ENCODE measurements at regions not wholly inside any gene's neighbourhood (a gene's known extent, or its start where the extent isn't known, plus 50 kb on each side); places are given as distances from the start of the nearest gene placed in this dataset.

- Histone ChIP-seq H4K20me1 (replicated peaks in 1 of 2; ENCODE audit: control insufficient read depth in 1 of 2, insufficient read depth in 2 of 2, low read length in 2 of 2) (no peaks in the 10 kb centered on the region), H2BK15ac (ENCODE audit: low read length) (no peak overlapping the region), H3K9me3 (ENCODE audit: insufficient read depth in 2 of 2, low read depth in 1 of 2, low read length in 1 of 2) (peaks cover 0 to 4% of the 10 kb centered on the region in 2 experiments; a peak in 1 of 4 replicates), H2BK5ac (ENCODE audit: low read depth, low read length) (no peak overlapping the region), H3K27ac (ENCODE audit: low read depth, low read length) (no peak overlapping the region), H3K23me2 (ENCODE audit: low read depth, low read length) (no peaks in the 10 kb centered on the region), H2AFZ (ENCODE audit: low read length) (no peak overlapping the region), H2AK5ac (ENCODE audit: low read depth, low read length) (no peak overlapping the region), H3K4me2 (ENCODE audit: insufficient read depth in 1 of 2, low read depth in 2 of 2, low read length in 2 of 2) (no peak overlapping the region), H4K5ac (ENCODE audit: insufficient read length, low read depth, low read length) (no peak overlapping the region), H4K8ac (ENCODE audit: extremely low read depth, insufficient read depth, low read length) (no peak overlapping the region), H3K23ac (ENCODE audit: insufficient read length) (no peak overlapping the region), H3K14ac (ENCODE audit: insufficient read length) (no peak overlapping the region), H3K4me3 (ENCODE audit: extremely low read depth in 1 of 4, insufficient read depth in 2 of 4, low read depth in 3 of 4, low read length in 4 of 4) (no peak overlapping the region), H2BK12ac (ENCODE audit: low read depth, low read length) (no peak overlapping the region), H2BK120ac (replicated peaks; ENCODE audit: low read depth, low read length) (no peak overlapping the region), H3K36me3 (ENCODE audit: control insufficient read depth in 2 of 4, insufficient read depth in 4 of 4, low read length in 3 of 4) (no peaks in the 10 kb centered on the region), H3K56ac (replicated peaks; ENCODE audit: insufficient read length, low read depth, low read length) (no peak overlapping the region), H3K79me1 (ENCODE audit: low read depth, low read length) (no peaks in the 10 kb centered on the region), H3K9ac (replicated peaks in 1 of 4; ENCODE audit: extremely low read depth in 1 of 4, low read depth in 3 of 4, low read length in 3 of 4) (no peak overlapping the region), H3K18ac (ENCODE audit: extremely low read depth, low read length) (no peak overlapping the region), H3K79me2 (ENCODE audit: control insufficient read depth in 1 of 2, insufficient read depth in 2 of 2, low read length in 2 of 2) (no peaks in the 10 kb centered on the region), H3K27me3 (replicated peaks in 1 of 4; ENCODE audit: control insufficient read depth in 3 of 4, extremely low read depth in 1 of 4, insufficient read depth in 3 of 4, low read length in 3 of 4) (no peaks in the 10 kb centered on the region), H4K91ac (replicated peaks; ENCODE audit: insufficient read length, low read length) (no peak overlapping the region), H3K4me1 (replicated peaks in 1 of 4; ENCODE audit: control insufficient read depth in 3 of 4, insufficient read depth in 4 of 4, low read length in 3 of 4) (no peaks in the 10 kb centered on the region), H3K4ac (replicated peaks; ENCODE audit: insufficient read length, low read depth, low read length) (no peak overlapping the region), H2BK20ac (ENCODE audit: low read length) (no peak overlapping the region)
- DNase-seq (ENCODE audit: low read depth in 1 of 2, low spot score in 2 of 2) (no peak), FAIRE-seq (no peak)
- ChIA-PET CTCF (ENCODE audit: partially characterized antibody) (interaction anchor here (1.2 kb wide), 1 partner anchor 12 kb away, joined by 3 read pairs; no protein-coding TSS in a partner anchor), POLR2A (ENCODE audit: partially characterized antibody) (no interaction called here)
- 94% methylated on average over 8 of the region's 8 CpGs; no CpG with 5 or more reads in 1 of the 2 experiments for WGBS, 2 experiments (ENCODE audit: extremely low coverage in 1 of 2, insufficient coverage in 1 of 2, insufficient read length in 1 of 2, insufficient replicate concordance in 2 of 2, low coverage in 1 of 2, low lambda C conversion rate in 2 of 2, missing lambda C conversion rate in 1 of 2)
- TF ChIP-seq GABPA (IDR thresholded peaks at IDR 0.05; ENCODE audit: borderline replicate concordance, insufficient read depth, low read length) (no peak), CTBP2 (IDR thresholded peaks at IDR 0.05; ENCODE audit: borderline replicate concordance, insufficient read depth, insufficient read length, low read length) (no peak), KDM1A (IDR thresholded peaks at IDR 0.05; ENCODE audit: borderline replicate concordance, low read length) (no peak), NRF1 (IDR thresholded peaks at IDR 0.05; ENCODE audit: low read depth, low read length) (no peak), SAP30 (IDR thresholded peaks at IDR 0.05; ENCODE audit: insufficient read depth, insufficient replicate concordance, low read length) (no peak), KDM5A (IDR thresholded peaks at IDR 0.05; ENCODE audit: low read length) (no peak), POLR2A (IDR thresholded peaks at IDR 0.05; ENCODE audit: control extremely low read depth in 1 of 2, low read depth in 2 of 2, low read length in 2 of 2) (no peak), RAD21 (IDR thresholded peaks at IDR 0.05 in 1 of 2, conservative IDR thresholded peaks at IDR 0.05 in 1 of 2; ENCODE audit: low read depth in 2 of 2, low read length in 2 of 2) (no peak), POU5F1 (IDR thresholded peaks at IDR 0.05; ENCODE audit: low read depth, low read length) (no peak), CREB1 (IDR thresholded peaks at IDR 0.05) (no peak), SP2 (IDR thresholded peaks at IDR 0.05; ENCODE audit: low read length) (no peak), RNF2 (IDR thresholded peaks at IDR 0.05; ENCODE audit: borderline replicate concordance, low read depth, low read length, missing control alignments, poor library complexity, severe bottlenecking) (no peak)
- TF ChIP-seq, protein P1, sequence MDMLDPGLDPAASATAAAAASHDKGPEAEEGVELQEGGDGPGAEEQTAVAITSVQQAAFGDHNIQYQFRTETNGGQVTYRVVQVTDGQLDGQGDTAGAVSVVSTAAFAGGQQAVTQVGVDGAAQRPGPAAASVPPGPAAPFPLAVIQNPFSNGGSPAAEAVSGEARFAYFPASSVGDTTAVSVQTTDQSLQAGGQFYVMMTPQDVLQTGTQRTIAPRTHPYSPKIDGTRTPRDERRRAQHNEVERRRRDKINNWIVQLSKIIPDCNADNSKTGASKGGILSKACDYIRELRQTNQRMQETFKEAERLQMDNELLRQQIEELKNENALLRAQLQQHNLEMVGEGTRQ (IDR thresholded peaks at IDR 0.05; ENCODE audit: low read length), result no peak
Measured at GRCh38 chr20:52536841-52537400, 345.3 kb upstream of the ZFP64 start.

All from H1 (cell line).